AG10803 (cell line): ENCODE measurements at regions not wholly inside any gene's neighbourhood (a gene's known extent, or its start where the extent isn't known, plus 50 kb on each side); places are given as distances from the start of the nearest gene placed in this dataset.
A peak's percentile ranks its signal among the peaks of the same experiment; 100 is the strongest.

Experiments
- DNase-seq: peaks from one replicate; pipeline ENCODE4 v3.0.0; 2010; ENCODE audit warnings: low read depth
- H3K4me3 ChIP-seq: 2 replicates; pipeline ENCODE4 v1.5.1; 2011; ENCODE audit warnings: mild to moderate bottlenecking, low read length, control low read depth
- CTCF ChIP-seq: conservative IDR thresholded peaks from 2 replicates; pipeline ENCODE4 v1.5.1; 2011; ENCODE audit warnings: mild to moderate bottlenecking, low read length, control low read depth, inconsistent platforms

DNA sequence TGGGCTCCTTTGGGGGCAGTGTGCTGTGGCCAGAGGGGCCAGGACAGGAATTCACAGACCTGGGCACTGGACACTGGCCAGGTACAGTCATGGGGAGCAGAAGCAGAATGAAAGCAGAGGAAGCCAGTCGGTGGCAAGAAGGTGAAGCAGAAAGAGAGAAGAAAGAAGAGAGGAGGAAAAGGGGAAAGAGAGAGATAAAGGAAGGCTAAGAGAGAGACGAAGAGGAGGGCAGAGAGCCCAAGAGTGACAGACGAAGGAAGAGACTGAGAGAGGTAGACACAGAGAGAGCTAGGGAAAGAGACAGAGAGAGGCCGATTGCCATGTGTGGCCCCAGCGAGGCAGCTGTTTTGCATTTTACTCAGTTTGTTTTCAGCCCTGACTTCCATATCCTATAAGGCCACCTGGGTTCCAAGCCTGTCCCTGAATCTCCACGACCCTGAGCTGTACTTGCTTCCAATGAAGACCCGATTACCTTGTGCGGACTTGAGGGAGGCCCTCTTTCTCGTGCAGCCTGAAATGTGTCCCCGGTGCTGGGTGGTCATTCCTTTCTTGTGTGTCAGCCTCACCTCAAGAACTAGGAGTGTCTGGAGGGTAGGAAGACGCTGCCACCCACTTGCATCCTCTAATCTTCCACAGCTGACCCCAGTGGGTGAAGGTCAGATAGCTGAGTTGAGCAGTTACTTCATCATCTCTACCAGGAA, 73.9 kb downstream of the LSM3 start:
- no peak for TF ChIP-seq CTCF
- H3K4me3 ChIP-seq, result no peak overlapping the region
- DNase-seq, result no peak

GRCh38 chr3:14253022-14253706, 74.5 kb downstream of the LSM3 start:
- TF ChIP-seq CTCF, result no peak
- DNase-seq, result peak; percentile 78
- no peak overlapping the region for H3K4me3 ChIP-seq

GRCh38 chr3:14253707-14254382, 75.2 kb downstream of the LSM3 start:
- no peak for TF ChIP-seq CTCF
- DNase-seq, result peak; percentile 62
- no peak overlapping the region for H3K4me3 ChIP-seq

GRCh38 chr3:14254812-14255702, 76.4 kb downstream of the LSM3 start:
- DNase-seq, result no peak
- TF ChIP-seq CTCF, result no peak
- H3K4me3 ChIP-seq, result no peak overlapping the region

DNA sequence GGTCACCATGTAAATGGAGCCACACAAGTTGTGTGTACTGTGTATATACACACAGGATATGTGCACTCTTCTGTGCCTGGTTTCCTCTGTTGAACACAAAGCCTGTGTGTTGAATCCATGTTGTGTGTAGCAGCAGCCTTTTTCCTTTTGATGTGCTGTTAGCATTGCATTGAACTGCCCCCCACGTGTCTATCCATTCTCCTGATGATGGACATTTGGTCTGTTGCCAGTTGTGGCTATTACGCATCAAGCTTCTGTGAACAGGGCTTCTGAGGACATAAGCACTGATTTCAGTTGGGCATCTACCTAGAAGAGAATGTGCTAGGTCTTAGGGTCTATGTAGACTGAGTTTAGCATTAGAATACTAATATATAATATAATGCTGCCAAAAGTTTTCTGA, 77.4 kb downstream of the LSM3 start:
- no peak overlapping the region for H3K4me3 ChIP-seq
- TF ChIP-seq CTCF, result no peak
- no peak for DNase-seq

- no peak for DNase-seq
- no peak overlapping the region for H3K4me3 ChIP-seq
- TF ChIP-seq CTCF, result no peak
Observed at GRCh38 chr3:14256561-14257342, 78.1 kb downstream of the LSM3 start.
